ENCODE measurements at regions not wholly inside any gene's neighbourhood (a gene's known extent, or its start where the extent isn't known, plus 50 kb on each side); places are given as distances from the start of the nearest gene placed in this dataset.

DNA sequence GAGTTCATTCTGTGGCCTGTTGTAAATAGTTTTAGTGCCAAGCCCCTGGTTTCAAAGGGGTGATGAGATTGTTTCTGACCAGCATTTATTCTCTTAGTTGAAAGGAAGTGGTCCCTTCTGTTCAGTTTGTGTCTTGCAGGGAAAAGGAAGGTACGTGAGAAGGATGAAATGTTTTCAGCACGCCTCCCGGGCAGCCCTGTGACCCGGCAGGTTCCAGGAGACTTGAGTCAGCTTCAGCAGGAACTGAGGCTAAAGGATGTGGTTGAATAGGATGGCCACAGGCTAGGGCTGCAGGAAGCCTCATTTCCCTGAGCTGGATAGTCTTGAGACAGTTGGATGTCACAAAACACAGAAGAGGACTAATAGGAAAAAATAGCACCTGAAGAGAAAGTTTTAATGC, 132.4 kb upstream of the SYNDIG1 start:
- CTCF ChIA-PET, result no interaction called here
- Histone ChIP-seq H3K4me1 (ENCODE audit: control insufficient read depth in 2 of 2, insufficient read depth in 2 of 2, low read length in 2 of 2) (no peaks in the 10 kb centered on the region), H3K4me3 (ENCODE audit: control extremely low read depth in 1 of 5, extremely low read depth in 1 of 5, insufficient read depth in 1 of 5, low read depth in 2 of 5, low read length in 4 of 5) (no peak overlapping the region), H3K4me2 (replicated peaks; ENCODE audit: low read depth, low read length, poor library complexity, severe bottlenecking) (no peak overlapping the region), H3K27me3 (replicated peaks in 1 of 4; ENCODE audit: control extremely low read depth in 1 of 4, control insufficient read depth in 3 of 4, insufficient read depth in 4 of 4, low read length in 3 of 4) (no peaks in the 10 kb centered on the region), H3K9me3 (ENCODE audit: control extremely low read depth in 1 of 3, control insufficient read depth in 2 of 3, insufficient read depth in 1 of 3, low read length in 2 of 3) (no peaks in the 10 kb centered on the region), H2AFZ (ENCODE audit: insufficient read depth, low read depth, low read length, poor library complexity, severe bottlenecking) (no peak overlapping the region), H3K27ac (ENCODE audit: low read length in 2 of 2) (no peak overlapping the region), H3K79me2 (ENCODE audit: control insufficient read depth, insufficient read depth, low read length) (no peaks in the 10 kb centered on the region), H3K36me3 (replicated peaks in 1 of 2; ENCODE audit: control extremely low read depth in 1 of 2, control insufficient read depth in 1 of 2, extremely low read depth in 1 of 2, insufficient read depth in 2 of 2, low read length in 1 of 2) (no peaks in the 10 kb centered on the region), H4K20me1 (ENCODE audit: control insufficient read depth, insufficient read depth, low read length, poor library complexity, severe bottlenecking) (no peaks in the 10 kb centered on the region), H3K9ac (ENCODE audit: low read length) (no peak overlapping the region)
- H3K27ac Mint-ChIP-seq, result no peak overlapping the region
- H3K4me1 Mint-ChIP-seq, result no peaks in the 10 kb centered on the region
- no peaks in the 10 kb centered on the region for H3K9me3 Mint-ChIP-seq (ENCODE audit: insufficient read depth)
- no peak overlapping the region for H3K4me3 Mint-ChIP-seq
- ATAC-seq (ENCODE audit: low read depth), result no peak
- intact Hi-C loops (cut with micrococcal nuclease), result no loop called here
- WGBS (ENCODE audit: insufficient coverage), result 10% methylated on average over 4 of the region's 4 CpGs
- DNase-seq, result no peak
- no peak for TF ChIP-seq EZH2 (IDR thresholded peaks at IDR 0.05; ENCODE audit: borderline replicate concordance, insufficient read depth, low read depth, low read length, poor library complexity, severe bottlenecking)
- TF ChIP-seq, protein P1, sequence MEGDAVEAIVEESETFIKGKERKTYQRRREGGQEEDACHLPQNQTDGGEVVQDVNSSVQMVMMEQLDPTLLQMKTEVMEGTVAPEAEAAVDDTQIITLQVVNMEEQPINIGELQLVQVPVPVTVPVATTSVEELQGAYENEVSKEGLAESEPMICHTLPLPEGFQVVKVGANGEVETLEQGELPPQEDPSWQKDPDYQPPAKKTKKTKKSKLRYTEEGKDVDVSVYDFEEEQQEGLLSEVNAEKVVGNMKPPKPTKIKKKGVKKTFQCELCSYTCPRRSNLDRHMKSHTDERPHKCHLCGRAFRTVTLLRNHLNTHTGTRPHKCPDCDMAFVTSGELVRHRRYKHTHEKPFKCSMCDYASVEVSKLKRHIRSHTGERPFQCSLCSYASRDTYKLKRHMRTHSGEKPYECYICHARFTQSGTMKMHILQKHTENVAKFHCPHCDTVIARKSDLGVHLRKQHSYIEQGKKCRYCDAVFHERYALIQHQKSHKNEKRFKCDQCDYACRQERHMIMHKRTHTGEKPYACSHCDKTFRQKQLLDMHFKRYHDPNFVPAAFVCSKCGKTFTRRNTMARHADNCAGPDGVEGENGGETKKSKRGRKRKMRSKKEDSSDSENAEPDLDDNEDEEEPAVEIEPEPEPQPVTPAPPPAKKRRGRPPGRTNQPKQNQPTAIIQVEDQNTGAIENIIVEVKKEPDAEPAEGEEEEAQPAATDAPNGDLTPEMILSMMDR (IDR thresholded peaks at IDR 0.05), result no peak
- H3K27me3 Mint-ChIP-seq, result peaks cover 6% of the 10 kb centered on the region
- POLR2A ChIA-PET, result no interaction called here

DNA sequence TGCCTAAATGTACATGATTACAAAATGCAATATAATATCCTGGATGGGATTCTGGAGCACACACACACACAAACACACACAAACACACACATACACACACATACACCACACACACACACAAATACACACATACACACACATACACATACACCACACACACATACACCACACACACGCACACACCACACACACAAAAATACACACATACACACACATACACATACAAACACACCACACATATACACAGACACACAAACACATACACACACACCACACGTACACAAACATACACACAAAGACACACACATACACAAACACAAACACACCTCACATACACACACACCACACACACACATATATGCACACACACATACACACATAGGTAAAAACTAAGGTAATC, 134.6 kb upstream of the SYNDIG1 start:
- intact Hi-C loops (cut with micrococcal nuclease), result no loop called here
- Histone ChIP-seq H2AFZ (ENCODE audit: insufficient read depth, low read depth, low read length, poor library complexity, severe bottlenecking) (no peak overlapping the region), H3K79me2 (ENCODE audit: control insufficient read depth, insufficient read depth, low read length) (no peaks in the 10 kb centered on the region), H3K4me3 (ENCODE audit: control extremely low read depth in 1 of 5, extremely low read depth in 1 of 5, insufficient read depth in 1 of 5, low read depth in 2 of 5, low read length in 4 of 5) (no peak overlapping the region), H3K27ac (ENCODE audit: low read length in 2 of 2) (no peak overlapping the region), H3K4me2 (replicated peaks; ENCODE audit: low read depth, low read length, poor library complexity, severe bottlenecking) (no peak overlapping the region), H3K9ac (ENCODE audit: low read length) (no peak overlapping the region), H4K20me1 (ENCODE audit: control insufficient read depth, insufficient read depth, low read length, poor library complexity, severe bottlenecking) (no peaks in the 10 kb centered on the region), H3K4me1 (ENCODE audit: control insufficient read depth in 2 of 2, insufficient read depth in 2 of 2, low read length in 2 of 2) (no peaks in the 10 kb centered on the region), H3K27me3 (replicated peaks in 1 of 4; ENCODE audit: control extremely low read depth in 1 of 4, control insufficient read depth in 3 of 4, insufficient read depth in 4 of 4, low read length in 3 of 4) (no peaks in the 10 kb centered on the region), H3K9me3 (ENCODE audit: control extremely low read depth in 1 of 3, control insufficient read depth in 2 of 3, insufficient read depth in 1 of 3, low read length in 2 of 3) (no peaks in the 10 kb centered on the region), H3K36me3 (replicated peaks in 1 of 2; ENCODE audit: control extremely low read depth in 1 of 2, control insufficient read depth in 1 of 2, extremely low read depth in 1 of 2, insufficient read depth in 2 of 2, low read length in 1 of 2) (no peaks in the 10 kb centered on the region)
- H3K27me3 Mint-ChIP-seq, result no peaks in the 10 kb centered on the region
- no peak overlapping the region for H3K27ac Mint-ChIP-seq
- TF ChIP-seq, protein P1 (IDR thresholded peaks at IDR 0.05), result no peak
- no peak for TF ChIP-seq EZH2 (IDR thresholded peaks at IDR 0.05; ENCODE audit: borderline replicate concordance, insufficient read depth, low read depth, low read length, poor library complexity, severe bottlenecking)
- ChIA-PET CTCF (no interaction called here), POLR2A (no interaction called here)
- WGBS (ENCODE audit: insufficient coverage), result 92% methylated on average over 2 of the region's 2 CpGs
- ATAC-seq (ENCODE audit: low read depth) (no peak), DNase-seq (no peak)
- no peaks in the 10 kb centered on the region for H3K4me1 Mint-ChIP-seq
- H3K9me3 Mint-ChIP-seq (ENCODE audit: insufficient read depth), result no peaks in the 10 kb centered on the region
- H3K4me3 Mint-ChIP-seq, result no peak overlapping the region
